HCT116 (cell line): ENCODE measurements at regions not wholly inside any gene's neighbourhood (a gene's known extent, or its start where the extent isn't known, plus 50 kb on each side); places are given as distances from the start of the nearest gene placed in this dataset.

Experiments
- ATAC-seq: fragments of 200-7000 bp; cut with Tn5 transposase; 2 replicates; pipeline ENCODE4 v1.9.1; 2020; ENCODE audit warnings: mild to moderate bottlenecking, moderate library complexity
- BruUV-seq: library from RNA; stranded (reverse); fragments of 400-500 nt; replicated peaks from 2 replicates; lab custom pipeline; 2021; lab: Mats Ljungman, UMichigan
- CTCF ChIA-PET: fragments of 300-600 bp; sonication (Branson Sonifier 250); formaldehyde crosslinking; loops from one replicate; lab custom pipeline; 2021; ENCODE audit warnings: antibody characterized with exemption; lab: Charles Lee
- POLR2A ChIA-PET: fragments of 300-600, 350-600 bp; sonication (Branson Sonifier 250); formaldehyde crosslinking; loops from one replicate; lab custom pipeline; 2021; ENCODE audit warnings: antibody characterized with exemption; lab: Charles Lee
- RAD21 ChIA-PET, 2 experiments: fragments of 300-600 bp; sonication (Branson Sonifier 250); formaldehyde crosslinking; loops; one replicate each; lab custom pipeline; 2023; ENCODE audit warnings: low total read pairs in 2 of 2; ENCODE audit not compliant: uncharacterized antibody in 2 of 2, unreplicated experiment in 2 of 2, low non-redundant PET in 1 of 2; lab: Charles Lee
- DNase-seq: peaks from one replicate; pipeline ENCODE4 v3.0.0-alpha.2; 2010; ENCODE audit warnings: low read depth, low spot score
- H2AFZ ChIP-seq: fragments of 200-600 bp; shearing (Covaris generic), sonication (generic); 2 replicates; pipeline ENCODE4 v1.6.1; 2017; ENCODE audit warnings: low read depth, mixed run types, mixed read lengths, antibody characterized with exemption, low read length; ENCODE audit not compliant: poor library complexity, severe bottlenecking
- H3K27ac ChIP-seq: 2 replicates; pipeline ENCODE4 v1.5.1; 2012; ENCODE audit warnings: low read depth, low read length
- H3K27me3 ChIP-seq: fragments of 200-600 bp; sonication (generic); 2 replicates; pipeline ENCODE4 v1.6.1; 2016; ENCODE audit warnings: mixed run types, low read length, mixed read lengths; ENCODE audit not compliant: insufficient read depth
- H3K36me3 ChIP-seq, 2 experiments: fragments of 200-500 bp in 1 of 2; fragments of 200-600 bp in 1 of 2; sonication (Bioruptor generic) in 1 of 2; sonication (generic) in 1 of 2; 2 replicates each; pipeline versions ENCODE4 v1.5.1 to v1.6.1; 2014 to 2016; ENCODE audit warnings: low read length in 2 of 2, inconsistent platforms in 1 of 2, mixed read lengths in 1 of 2, mixed run types in 1 of 2; ENCODE audit not compliant: insufficient read depth in 2 of 2, control insufficient read depth in 1 of 2
- H3K4me1 ChIP-seq, 2 experiments: fragments of 200-600 bp in 1 of 2; sonication (generic) in 1 of 2; 2 replicates each; pipeline versions ENCODE4 v1.5.1 to v1.6.1; 2012 to 2017; ENCODE audit warnings: low read length in 2 of 2, inconsistent platforms in 1 of 2, mild to moderate bottlenecking in 1 of 2, mixed read lengths in 1 of 2, mixed run types in 1 of 2, moderate library complexity in 1 of 2; ENCODE audit not compliant: insufficient read depth in 2 of 2, control insufficient read depth in 1 of 2
- H3K4me2 ChIP-seq: fragments of 200-600 bp; sonication (generic); 2 replicates; pipeline ENCODE4 v1.6.1; 2017; ENCODE audit warnings: mixed run types, low read length, mixed read lengths
- H3K4me3 ChIP-seq, 2 experiments: fragments of 200-600 bp in 1 of 2; sonication (generic) in 1 of 2; replicated peaks in 1 of 2; 2 replicates each; pipeline ENCODE4 v1.5.1; 2011 to 2016; ENCODE audit warnings: low read length in 2 of 2, control low read depth in 1 of 2, low read depth in 1 of 2, mild to moderate bottlenecking in 1 of 2, mixed read lengths in 1 of 2, mixed run types in 1 of 2
- H3K79me2 ChIP-seq: fragments of 200-600 bp; sonication (generic); 2 replicates; pipeline ENCODE4 v1.6.1; 2017; ENCODE audit warnings: mild to moderate bottlenecking, mixed run types, low read length, moderate library complexity, mixed read lengths; ENCODE audit not compliant: insufficient read depth
- H3K9ac ChIP-seq: fragments of 200-600 bp; sonication (generic); 2 replicates; pipeline ENCODE4 v1.6.1; 2016; ENCODE audit warnings: low read length, mixed read lengths
- H3K9me2 ChIP-seq: fragments of 200-600 bp; sonication (generic), shearing (Covaris generic); 2 replicates; pipeline ENCODE4 v1.6.1; 2017; ENCODE audit warnings: mixed run types, mild to moderate bottlenecking, moderate library complexity; ENCODE audit not compliant: insufficient read depth
- H3K9me3 ChIP-seq, 2 experiments: fragments of 200-500 bp in 1 of 2; fragments of 200-600 bp in 1 of 2; sonication (Bioruptor generic) in 1 of 2; sonication (generic) in 1 of 2; 2 replicates each; pipeline ENCODE4 v1.6.1; 2014 to 2017; ENCODE audit warnings: low read length in 2 of 2, mixed read lengths in 2 of 2, inconsistent platforms in 1 of 2, low read depth in 1 of 2, mild to moderate bottlenecking in 1 of 2, mixed run types in 1 of 2, moderate library complexity in 1 of 2; ENCODE audit not compliant: control insufficient read depth in 1 of 2, insufficient read depth in 1 of 2
- H4K20me1 ChIP-seq: fragments of 200-600 bp; sonication (generic), shearing (Covaris generic); 2 replicates; pipeline ENCODE4 v1.6.1; 2017; ENCODE audit warnings: mixed run types, mild to moderate bottlenecking, moderate library complexity; ENCODE audit not compliant: insufficient read depth
- CBX3 ChIP-seq: IDR thresholded peaks from 2 replicates; pipeline ENCODE4 v1.6.1; 2012; ENCODE audit warnings: low read depth
- CEBPB ChIP-seq: IDR thresholded peaks from 2 replicates; pipeline ENCODE4 v1.6.1; 2012; ENCODE audit warnings: low read depth
- EGR1 ChIP-seq: IDR thresholded peaks from 2 replicates; pipeline ENCODE4 v1.6.1; 2012; ENCODE audit warnings: low read depth
- POLR2AphosphoS5 ChIP-seq: IDR thresholded peaks from 2 replicates; pipeline ENCODE4 v1.6.1; 2011; ENCODE audit warnings: mild to moderate bottlenecking, low read depth, low read length, moderate library complexity
- RAD21 ChIP-seq: IDR thresholded peaks from 2 replicates; pipeline ENCODE4 v1.6.1; 2012; ENCODE audit warnings: low read depth, mild to moderate bottlenecking
- SIN3A ChIP-seq: IDR thresholded peaks from 2 replicates; pipeline ENCODE4 v1.6.1; 2012; ENCODE audit warnings: low read depth
- SRF ChIP-seq: IDR thresholded peaks from 2 replicates; pipeline ENCODE4 v1.6.1; 2012; ENCODE audit warnings: low read depth
- TCF7L2 ChIP-seq: IDR thresholded peaks from 2 replicates; pipeline ENCODE4 v1.7.0; 2011; ENCODE audit warnings: borderline replicate concordance, inconsistent platforms; ENCODE audit not compliant: insufficient read depth, insufficient read length; ENCODE audit errors: extremely low read depth
- YY1 ChIP-seq: IDR thresholded peaks from 2 replicates; pipeline ENCODE4 v1.6.1; 2011; ENCODE audit warnings: low read length, low read depth, moderate library complexity, mild to moderate bottlenecking; ENCODE audit not compliant: insufficient replicate concordance; ENCODE audit errors: extremely low read depth
- ZBTB33 ChIP-seq: IDR thresholded peaks from 2 replicates; pipeline ENCODE4 v1.6.1; 2011; ENCODE audit warnings: mild to moderate bottlenecking, low read length, moderate library complexity; ENCODE audit not compliant: insufficient replicate concordance; ENCODE audit errors: extremely low read depth
- intact Hi-C: fragments of 100-400 bp; cut with micrococcal nuclease; formaldehyde crosslinking; loops from 2 replicates; pipeline ENCODE4 v1.10.0; 2022
- TF ChIP-seq, protein P1 (sequence below): IDR thresholded peaks from 2 replicates; pipeline ENCODE4 v1.6.1; 2012
- TF ChIP-seq, protein P2 (sequence below): IDR thresholded peaks from 2 replicates; pipeline ENCODE4 v1.6.1; 2012; ENCODE audit warnings: low read depth

DNA sequence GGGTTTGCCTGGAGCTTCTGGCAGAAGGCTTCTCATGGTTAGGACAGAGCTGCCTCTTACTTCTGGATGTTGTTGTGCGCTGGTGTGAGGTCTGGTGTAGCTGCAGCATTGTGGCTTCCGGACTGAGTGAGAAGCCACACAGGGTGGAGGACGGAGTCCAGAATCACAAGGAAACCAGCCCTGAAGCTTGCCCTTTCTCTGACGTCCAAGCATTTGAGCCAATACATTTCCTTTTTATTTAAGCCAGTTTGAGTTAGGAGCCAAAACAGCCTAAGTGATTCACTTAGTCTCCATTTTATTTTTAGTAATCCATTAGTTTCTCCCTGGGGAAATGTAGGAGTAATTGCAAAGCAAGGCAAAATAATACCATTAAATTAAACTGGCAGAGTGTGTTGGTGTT lies 402.4 kb upstream of the RGS6 start:
- ATAC-seq (no peak), DNase-seq (no peak)
- no TSS peak for BruUV-seq
- TF ChIP-seq SRF (no peak), CBX3 (no peak), CEBPB (no peak), YY1 (no peak), POLR2AphosphoS5 (no peak), SIN3A (no peak), RAD21 (no peak), EGR1 (no peak), ZBTB33 (no peak), TCF7L2 (no peak)
- TF ChIP-seq, protein P1, sequence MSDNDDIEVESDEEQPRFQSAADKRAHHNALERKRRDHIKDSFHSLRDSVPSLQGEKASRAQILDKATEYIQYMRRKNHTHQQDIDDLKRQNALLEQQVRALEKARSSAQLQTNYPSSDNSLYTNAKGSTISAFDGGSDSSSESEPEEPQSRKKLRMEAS = no peak
- TF ChIP-seq, protein P2, sequence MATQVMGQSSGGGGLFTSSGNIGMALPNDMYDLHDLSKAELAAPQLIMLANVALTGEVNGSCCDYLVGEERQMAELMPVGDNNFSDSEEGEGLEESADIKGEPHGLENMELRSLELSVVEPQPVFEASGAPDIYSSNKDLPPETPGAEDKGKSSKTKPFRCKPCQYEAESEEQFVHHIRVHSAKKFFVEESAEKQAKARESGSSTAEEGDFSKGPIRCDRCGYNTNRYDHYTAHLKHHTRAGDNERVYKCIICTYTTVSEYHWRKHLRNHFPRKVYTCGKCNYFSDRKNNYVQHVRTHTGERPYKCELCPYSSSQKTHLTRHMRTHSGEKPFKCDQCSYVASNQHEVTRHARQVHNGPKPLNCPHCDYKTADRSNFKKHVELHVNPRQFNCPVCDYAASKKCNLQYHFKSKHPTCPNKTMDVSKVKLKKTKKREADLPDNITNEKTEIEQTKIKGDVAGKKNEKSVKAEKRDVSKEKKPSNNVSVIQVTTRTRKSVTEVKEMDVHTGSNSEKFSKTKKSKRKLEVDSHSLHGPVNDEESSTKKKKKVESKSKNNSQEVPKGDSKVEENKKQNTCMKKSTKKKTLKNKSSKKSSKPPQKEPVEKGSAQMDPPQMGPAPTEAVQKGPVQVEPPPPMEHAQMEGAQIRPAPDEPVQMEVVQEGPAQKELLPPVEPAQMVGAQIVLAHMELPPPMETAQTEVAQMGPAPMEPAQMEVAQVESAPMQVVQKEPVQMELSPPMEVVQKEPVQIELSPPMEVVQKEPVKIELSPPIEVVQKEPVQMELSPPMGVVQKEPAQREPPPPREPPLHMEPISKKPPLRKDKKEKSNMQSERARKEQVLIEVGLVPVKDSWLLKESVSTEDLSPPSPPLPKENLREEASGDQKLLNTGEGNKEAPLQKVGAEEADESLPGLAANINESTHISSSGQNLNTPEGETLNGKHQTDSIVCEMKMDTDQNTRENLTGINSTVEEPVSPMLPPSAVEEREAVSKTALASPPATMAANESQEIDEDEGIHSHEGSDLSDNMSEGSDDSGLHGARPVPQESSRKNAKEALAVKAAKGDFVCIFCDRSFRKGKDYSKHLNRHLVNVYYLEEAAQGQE = no peak
- H3K27me3 ChIP-seq = no peaks in the 10 kb centered on the region
- no peaks in the 10 kb centered on the region for H3K9me3 ChIP-seq
- no peaks in the 10 kb centered on the region for H3K36me3 ChIP-seq
- RAD21 ChIA-PET = no interaction called here
- intact Hi-C loops = no loop called here
- H4K20me1 ChIP-seq = no peaks in the 10 kb centered on the region
- no peak overlapping the region for H3K4me3 ChIP-seq
- no peak overlapping the region for H3K9ac ChIP-seq
- no peaks in the 10 kb centered on the region for H3K9me2 ChIP-seq
- no peaks in the 10 kb centered on the region for H3K4me1 ChIP-seq
- CTCF ChIA-PET = no interaction called here
- no peak overlapping the region for H2AFZ ChIP-seq
- H3K79me2 ChIP-seq = no peaks in the 10 kb centered on the region; the same call in 1 of the 2 replicates
- no peak overlapping the region for H3K4me2 ChIP-seq
- POLR2A ChIA-PET = no interaction called here
- H3K27ac ChIP-seq = no peak overlapping the region
